Fibroblast of the aortic adventitia (primary cell): ENCODE measurements at regions not wholly inside any gene's neighbourhood (a gene's known extent, or its start where the extent isn't known, plus 50 kb on each side); places are given as distances from the start of the nearest gene placed in this dataset.
A peak's percentile ranks its signal among the peaks of the same experiment; 100 is the strongest.

Experiments used
- DNase-seq: peaks from one replicate; pipeline ENCODE4 v3.0.0-alpha.2; 2010; ENCODE audit warnings: low read depth
- H3K4me3 ChIP-seq: 2 replicates; pipeline ENCODE4 v1.5.1; 2011; ENCODE audit warnings: low read depth, mild to moderate bottlenecking, control low read depth, low read length, moderate library complexity
- CTCF ChIP-seq: IDR thresholded peaks from 2 replicates; pipeline ENCODE4 v1.5.1; 2011; ENCODE audit warnings: mild to moderate bottlenecking, low read length, control low read depth, inconsistent platforms; ENCODE audit not compliant: insufficient read depth

- no peak overlapping the region for H3K4me3 ChIP-seq
- TF ChIP-seq CTCF = no peak
- peak; percentile 77 for DNase-seq
Observed at GRCh38 chr19:34305221-34306083, 51.1 kb downstream of the GARRE1 start.

GRCh38 chr19:34306213-34306661, 51.9 kb downstream of the GARRE1 start:
- no peak for DNase-seq
- TF ChIP-seq CTCF = no peak
- no peak overlapping the region for H3K4me3 ChIP-seq

- no peak for DNase-seq
- TF ChIP-seq CTCF = no peak
- no peak overlapping the region for H3K4me3 ChIP-seq
Observed at GRCh38 chr19:34306824-34307223, 52.5 kb downstream of the GARRE1 start.

GRCh38 chr19:34308381-34309367, 54.3 kb downstream of the GARRE1 start:
- H3K4me3 ChIP-seq = no peak overlapping the region
- no peak for TF ChIP-seq CTCF
- DNase-seq = no peak

GRCh38 chr19:34309368-34310138, 55.2 kb downstream of the GARRE1 start:
- TF ChIP-seq CTCF = no peak
- no peak overlapping the region for H3K4me3 ChIP-seq
- no peak for DNase-seq

- DNase-seq = no peak
- no peak for TF ChIP-seq CTCF
- H3K4me3 ChIP-seq = no peak overlapping the region
Observed at GRCh38 chr19:34310494-34310981, 54.5 kb upstream of the GPI start.
